ENCODE measurements at regions not wholly inside any gene's neighbourhood (a gene's known extent, or its start where the extent isn't known, plus 50 kb on each side); places are given as distances from the start of the nearest gene placed in this dataset.
A peak's percentile ranks its signal among the peaks of the same experiment; 100 is the strongest.
"Not testable (repeated sequence)": the region's sequence is repeated elsewhere in the genome, so short reads cannot be mapped to it uniquely, and the experiment has no call there.

DNA sequence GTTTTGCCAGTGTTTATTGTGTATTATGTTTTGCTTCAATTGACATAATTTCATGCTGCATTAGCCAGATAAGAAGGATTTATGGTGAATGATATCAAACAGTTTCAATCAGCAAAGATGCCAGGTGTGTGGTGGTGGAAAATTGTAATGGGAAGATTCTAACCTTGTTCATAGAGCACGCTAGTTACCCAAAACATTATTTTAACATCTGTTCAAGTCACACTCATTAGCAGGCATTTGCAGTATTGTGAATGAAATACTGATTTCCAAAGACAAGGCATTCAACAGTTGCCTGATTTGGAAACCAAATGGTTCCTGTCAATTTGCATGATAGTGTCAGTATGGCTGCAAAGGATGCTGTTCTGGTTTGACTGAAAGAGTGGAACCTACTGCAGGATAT lies 129.7 kb downstream of the EPC1 start:
- DNase-seq = no peak

GRCh38 chr10:32213838-32214237 lies 133.1 kb downstream of the EPC1 start:
- DNase-seq = not testable (repeated sequence)

DNA sequence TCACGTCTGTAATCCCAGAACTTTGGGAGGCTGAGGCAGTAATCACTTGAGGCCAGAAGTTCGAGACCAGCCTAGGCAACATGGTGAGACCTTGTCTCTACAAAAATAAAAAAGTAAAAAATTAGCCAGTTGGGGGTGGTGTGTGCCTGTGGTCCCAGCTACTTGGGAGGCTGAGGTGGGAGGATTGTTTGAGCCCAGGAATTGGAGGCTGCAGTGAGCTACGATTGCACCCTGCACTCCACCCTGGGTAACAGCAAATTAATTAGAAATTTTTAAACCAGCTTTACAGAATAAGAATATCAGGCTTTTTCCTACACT lies 136.0 kb downstream of the EPC1 start:
- DNase-seq = no peak

- DNase-seq = peak; percentile 68
Observed at GRCh38 chr10:32210306-32211045, 136.5 kb downstream of the EPC1 start.

- DNase-seq = not testable (repeated sequence)
Observed at GRCh38 chr10:32208005-32208404, 139.0 kb downstream of the EPC1 start.

DNA sequence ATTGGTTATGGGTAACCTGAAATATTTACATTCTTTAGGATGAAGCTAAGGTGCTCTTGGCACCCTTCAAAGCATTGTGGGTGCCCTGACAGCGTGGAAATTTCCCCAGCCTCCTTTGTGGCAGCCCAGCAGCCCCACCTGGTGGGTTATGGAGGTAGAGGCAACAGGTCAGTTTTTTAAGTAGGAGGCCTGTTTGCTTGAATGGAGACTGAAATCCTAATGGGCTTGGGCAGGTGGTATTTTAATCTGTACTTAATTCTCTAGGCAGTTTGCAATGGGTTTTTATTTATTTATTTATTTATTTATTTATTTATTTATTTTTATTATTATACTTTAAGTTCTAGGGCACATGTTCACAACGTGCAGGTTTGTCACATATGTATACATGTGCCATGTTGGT lies 139.4 kb downstream of the EPC1 start:
- DNase-seq = peak; percentile 23

- no peak for DNase-seq
Observed at GRCh38 chr10:32205670-32206069, 141.3 kb downstream of the EPC1 start.

- DNase-seq = no peak
Observed at GRCh38 chr10:32204606-32205005, 142.4 kb downstream of the EPC1 start.

DNA sequence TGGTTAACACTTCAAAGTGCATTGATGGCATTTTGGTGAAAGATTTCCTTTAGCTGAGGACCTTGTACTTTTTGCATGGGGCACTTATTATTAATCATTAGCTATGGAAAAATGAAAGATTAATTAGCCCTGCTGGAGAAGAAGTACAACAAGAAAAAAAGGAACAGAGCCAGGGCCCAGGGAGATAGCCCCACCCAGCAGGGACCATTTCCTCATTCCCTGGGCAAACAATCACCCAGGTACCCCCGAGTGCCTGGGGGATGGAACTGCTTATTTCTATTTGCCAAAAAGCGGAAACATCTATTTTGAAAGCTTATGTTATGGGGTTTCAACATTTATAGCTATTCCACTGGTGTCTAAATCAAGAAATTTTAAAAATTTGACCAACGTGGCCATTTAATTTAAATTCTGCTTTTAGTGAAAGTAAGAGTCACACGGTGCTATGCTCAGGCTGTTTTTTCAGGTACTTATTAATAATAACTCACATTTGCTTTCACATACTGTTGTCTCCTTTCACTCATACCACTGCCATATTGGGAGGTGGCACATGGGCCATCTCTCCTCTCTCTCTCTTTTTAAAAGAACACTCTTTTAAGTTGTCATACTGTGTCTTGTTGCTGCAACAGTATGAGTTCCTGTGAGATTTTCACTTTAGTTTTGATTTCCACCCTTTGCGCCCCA lies 143.6 kb upstream of the KIF5B start:
- no peak for DNase-seq

GRCh38 chr10:32197423-32197822 lies 141.2 kb upstream of the KIF5B start:
- no peak for DNase-seq

GRCh38 chr10:32190890-32191491 lies 134.8 kb upstream of the KIF5B start:
- peak; percentile 22 for DNase-seq

DNA sequence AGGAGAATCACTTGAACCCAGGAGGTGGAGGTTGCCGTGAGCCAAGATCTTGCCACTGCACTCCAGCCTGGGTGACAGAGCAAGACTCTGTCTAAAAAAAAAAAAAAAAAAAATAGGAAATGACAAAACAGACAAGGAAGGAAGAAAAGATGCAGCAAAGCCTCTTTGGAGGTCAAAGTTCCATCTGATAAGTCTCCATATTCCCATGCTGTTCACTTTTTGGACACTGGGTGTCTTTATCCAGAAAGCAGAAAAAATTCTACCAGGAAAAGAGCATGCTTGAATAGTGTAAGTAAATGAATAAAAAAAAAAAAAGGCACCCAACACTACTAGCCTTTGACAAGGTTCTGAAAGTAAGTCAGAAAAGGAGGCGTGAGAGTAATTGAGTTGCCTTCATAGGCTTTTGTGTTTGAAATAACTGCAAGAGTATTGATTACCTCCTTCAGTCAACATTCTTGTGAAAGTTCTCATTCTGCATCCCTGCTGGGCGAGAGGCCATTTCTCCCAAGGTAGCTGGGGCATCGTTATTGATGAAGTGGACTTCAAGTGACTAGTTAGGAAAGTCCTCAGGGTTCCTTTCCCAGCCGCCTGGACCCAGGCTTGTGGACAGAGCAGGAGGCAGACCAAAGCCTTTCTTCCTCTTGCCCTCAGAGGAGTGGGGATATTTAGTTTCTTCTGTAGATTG lies 133.3 kb upstream of the KIF5B start:
- DNase-seq = peak; percentile 34

GRCh38 chr10:32188601-32189000 lies 132.4 kb upstream of the KIF5B start:
- not testable (repeated sequence) for DNase-seq

- no peak for DNase-seq
Observed at GRCh38 chr10:32187686-32188085, 131.5 kb upstream of the KIF5B start.

DNA sequence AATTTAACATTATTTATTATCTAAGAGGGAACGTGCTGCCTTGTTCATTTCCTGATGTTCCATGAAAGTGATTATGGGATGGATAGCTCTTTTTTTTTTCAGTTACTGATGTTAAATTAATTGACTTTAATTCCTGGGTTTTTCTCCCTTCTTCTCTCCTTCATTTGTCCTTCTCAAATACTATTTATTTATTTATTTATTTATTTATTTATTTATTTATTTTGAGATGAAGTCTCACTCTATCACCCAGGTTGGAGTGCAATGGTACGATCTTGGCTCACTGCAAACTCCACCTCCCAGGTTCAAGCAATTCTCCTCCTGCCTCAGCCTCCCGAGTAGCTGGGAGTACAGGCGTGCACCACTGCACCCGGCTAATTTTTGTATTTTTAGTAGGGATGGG lies 127.4 kb upstream of the KIF5B start:
- not testable (repeated sequence) for DNase-seq

DNA sequence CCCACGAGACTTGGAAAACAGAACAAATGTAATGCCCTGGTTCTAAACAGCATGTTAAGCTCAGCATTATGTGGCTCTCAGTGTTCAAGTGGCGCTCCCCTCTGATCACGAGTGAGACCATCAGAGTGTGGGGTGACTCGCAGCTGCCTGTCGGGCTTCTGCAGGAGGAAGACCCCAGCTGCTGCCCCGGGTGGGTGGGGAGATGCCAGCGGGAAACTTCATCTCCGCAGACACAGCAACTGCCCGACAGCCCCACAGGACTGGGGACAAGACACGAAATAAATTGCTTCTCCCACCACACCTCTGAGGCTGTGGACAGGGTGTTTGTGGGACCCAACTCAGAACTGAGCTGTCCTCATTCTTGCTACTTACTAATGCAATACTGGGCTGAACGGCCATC lies 126.3 kb upstream of the KIF5B start:
- no peak for DNase-seq

DNA sequence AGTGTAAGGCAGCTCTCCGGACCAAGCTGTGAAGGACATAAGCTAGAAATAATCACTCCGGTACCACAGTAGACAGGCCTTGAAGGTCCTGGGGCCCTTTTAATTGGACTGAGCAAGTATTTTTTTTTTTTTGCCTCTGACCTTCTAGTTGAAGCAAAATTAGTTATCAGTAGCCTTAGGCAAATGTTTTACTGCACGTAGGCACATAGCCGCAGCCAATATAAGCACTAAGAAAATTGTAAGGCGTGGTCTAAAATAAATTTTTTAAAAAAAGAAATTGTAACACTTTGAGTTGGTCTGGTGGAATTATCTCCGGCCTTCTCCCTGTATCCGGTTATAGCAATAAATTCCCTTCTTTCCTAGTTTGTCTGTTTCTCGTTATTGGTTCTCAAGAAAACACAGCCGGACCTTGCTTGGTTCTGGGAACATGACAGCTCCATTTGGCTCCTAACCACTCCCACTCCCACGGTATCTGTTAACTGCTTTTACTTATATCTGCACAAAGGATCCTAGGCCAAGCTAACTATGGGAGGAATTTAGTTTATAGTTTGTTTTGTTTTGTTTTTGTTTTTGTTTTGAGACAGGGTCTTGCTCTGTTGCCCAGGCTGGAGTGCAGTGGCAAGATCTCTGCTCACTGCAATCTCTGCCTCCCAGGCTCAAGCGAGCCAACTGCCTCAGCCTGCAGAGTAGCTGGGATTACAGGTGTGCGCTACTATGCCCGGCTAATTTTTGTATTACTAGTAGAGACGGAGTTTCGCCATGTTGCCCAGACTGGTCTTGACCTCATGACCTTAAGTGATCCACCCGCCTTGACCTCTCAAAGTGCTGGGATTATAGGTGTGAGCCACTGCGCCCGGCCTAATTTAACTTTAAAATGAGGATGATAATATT lies 124.4 kb upstream of the KIF5B start:
- no peak for DNase-seq

DNA sequence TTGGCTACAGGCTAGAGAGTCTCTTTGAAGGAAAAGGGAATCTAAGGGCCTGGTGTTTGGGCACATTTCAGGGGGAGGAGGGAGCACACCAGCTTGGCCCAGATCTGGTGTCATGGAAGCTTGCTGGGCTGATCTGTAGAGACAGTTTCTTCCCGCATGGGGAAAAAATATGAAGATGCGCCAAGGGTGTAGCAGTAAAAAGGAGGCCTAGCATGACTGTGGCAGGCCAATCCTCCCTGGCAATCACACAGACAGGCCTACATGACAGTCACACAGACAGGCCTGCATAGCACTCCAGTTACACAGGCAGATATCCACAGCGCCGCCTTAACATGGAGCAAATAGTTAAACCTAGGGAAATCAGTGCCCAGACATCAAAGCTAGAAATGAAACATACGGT lies 123.6 kb upstream of the KIF5B start:
- DNase-seq = no peak

DNA sequence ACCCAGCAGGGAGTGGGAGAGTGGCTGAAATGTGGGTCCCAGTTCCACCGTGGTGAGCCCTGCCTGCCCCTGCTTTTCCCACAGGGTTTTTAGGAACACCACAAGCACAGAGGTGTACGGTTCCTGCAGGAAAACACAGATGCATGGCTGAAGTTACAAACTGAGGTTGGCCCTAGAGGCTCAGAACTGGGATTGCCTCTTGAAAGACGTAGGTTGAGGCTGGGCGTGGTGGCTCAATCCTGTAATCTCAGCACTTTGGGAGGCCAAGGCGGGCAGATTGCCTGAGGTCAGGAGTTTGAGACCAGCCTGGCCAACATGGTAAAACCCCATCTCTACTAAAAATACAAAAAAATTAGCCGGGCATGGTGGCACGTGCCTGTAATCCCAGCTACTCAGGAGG lies 121.4 kb upstream of the KIF5B start:
- DNase-seq = not testable (repeated sequence)

DNA sequence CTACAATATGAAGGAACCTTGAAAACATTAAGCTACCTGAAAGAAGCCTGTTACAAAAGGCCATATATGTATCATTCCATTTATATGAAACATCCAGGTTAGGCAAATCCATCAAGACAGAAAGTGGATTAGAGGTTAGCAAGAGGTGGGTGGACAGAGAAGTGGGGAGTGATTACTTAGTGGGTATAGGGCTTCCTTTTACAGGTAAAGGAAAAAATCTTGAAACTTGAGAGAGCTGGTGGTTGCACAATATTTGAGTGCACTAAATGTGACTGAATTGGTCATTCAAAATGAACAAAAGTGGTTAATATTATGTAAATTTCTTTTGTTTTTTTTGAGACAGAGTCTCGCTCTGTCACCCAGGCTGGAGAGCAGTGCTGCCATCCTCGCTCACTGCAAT lies 119.4 kb upstream of the KIF5B start:
- DNase-seq = no peak

DNA sequence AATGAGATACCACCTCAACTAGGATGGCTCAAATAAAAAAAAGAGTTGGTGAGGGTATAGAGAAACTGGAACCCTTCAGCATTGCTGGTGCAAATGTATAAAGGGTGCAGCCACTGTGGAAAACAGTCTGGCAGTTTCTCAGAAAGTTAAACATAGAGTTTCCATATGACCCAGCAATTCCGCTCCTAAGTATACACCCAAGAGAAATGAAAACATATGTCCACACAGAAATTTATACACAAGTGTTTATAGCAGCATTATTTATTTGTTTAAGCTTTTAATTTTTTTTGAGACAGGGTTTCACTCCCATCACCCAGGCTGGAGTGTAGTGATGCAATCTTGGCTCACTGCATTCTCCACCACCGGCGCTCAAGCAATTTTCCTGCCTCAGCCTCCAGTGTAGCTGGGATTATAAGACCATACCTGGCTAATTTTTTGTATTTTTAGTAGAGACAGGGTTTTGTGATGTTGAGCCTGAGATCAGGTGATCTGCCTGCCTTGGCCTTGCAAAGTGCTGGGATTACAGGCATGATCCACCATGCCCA lies 118.2 kb upstream of the KIF5B start:
- no peak for DNase-seq

DNA sequence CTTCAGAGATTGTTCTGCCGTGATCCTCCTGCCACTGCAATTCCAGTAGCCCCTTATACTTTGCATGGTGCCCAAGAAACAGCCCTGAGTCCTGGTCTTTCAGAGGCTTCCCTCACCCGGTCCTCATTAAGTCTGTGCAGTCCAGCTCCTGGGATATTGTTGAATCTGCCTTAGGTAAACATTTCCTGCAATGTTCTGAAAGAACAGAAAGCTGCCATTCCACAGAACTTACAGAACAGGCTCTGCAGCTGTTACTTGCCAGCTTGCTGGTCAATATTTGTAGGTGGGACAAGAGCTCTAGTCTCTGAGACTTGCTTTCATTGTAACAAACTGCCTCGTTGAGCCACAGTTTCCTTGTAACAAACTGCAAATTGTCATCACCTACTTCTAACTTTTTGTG lies 115.0 kb upstream of the KIF5B start:
- DNase-seq = no peak
